VCaP (cell line): ENCODE measurements at regions not wholly inside any gene's neighbourhood (a gene's known extent, or its start where the extent isn't known, plus 50 kb on each side); places are given as distances from the start of the nearest gene placed in this dataset.

Experiments
- H3K27ac ChIP-seq: fragments of 450-650 bp; 2 replicates; pipeline ENCODE4 v1.5.1; 2017
- CTCF ChIP-seq: fragments of 450-650 bp; conservative IDR thresholded peaks from 2 replicates; pipeline ENCODE4 v1.5.1; 2017; ENCODE audit warnings: mild to moderate bottlenecking, moderate library complexity

- TF ChIP-seq CTCF, result no peak
- no peak overlapping the region for H3K27ac ChIP-seq
Measured at GRCh38 chr20:24767623-24768100, 181.4 kb upstream of the CST7 start.

GRCh38 chr20:24768201-24768636 is 180.8 kb upstream of the CST7 start:
- TF ChIP-seq CTCF, result no peak
- no peak overlapping the region for H3K27ac ChIP-seq

- H3K27ac ChIP-seq, result no peak overlapping the region
- no peak for TF ChIP-seq CTCF
Measured at GRCh38 chr20:24768713-24769601, 180.1 kb upstream of the CST7 start.

DNA sequence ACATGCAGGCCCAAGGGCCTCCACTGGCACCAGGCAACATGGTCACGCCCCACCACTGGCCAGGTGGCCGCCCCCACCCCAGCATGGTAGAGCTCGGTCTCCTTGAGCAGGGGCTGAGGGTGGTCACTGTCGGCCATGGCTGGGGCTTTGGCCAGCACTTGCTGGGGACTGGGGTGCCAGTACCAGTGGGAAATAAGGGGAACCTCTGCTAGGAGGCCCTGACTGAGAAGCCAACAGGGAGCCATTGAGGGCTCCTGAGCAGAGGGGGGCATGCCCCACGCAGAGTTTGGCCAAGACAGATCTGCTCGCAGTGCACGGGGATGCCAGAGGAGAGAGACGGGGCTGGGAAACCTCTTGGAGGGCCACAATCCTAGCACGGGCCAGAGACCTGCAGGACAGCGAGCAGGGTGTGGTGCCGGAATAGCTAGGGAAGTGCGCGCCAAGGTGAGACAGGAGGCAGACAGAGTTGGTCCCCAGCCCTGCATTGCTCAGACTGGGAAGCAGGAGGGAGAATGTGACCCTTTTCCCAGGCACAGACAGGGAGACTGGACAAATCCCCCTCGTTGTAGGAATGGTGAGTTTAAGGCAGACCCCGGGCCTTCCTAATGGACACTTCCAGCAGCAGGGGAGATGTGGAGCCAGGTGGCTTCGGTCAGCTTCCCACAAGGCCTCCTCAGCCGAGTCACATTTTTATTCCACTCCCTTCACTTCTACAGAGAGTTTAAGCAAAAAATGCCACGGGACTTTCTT is 179.0 kb upstream of the CST7 start:
- TF ChIP-seq CTCF, result no peak
- H3K27ac ChIP-seq, result no peak overlapping the region

GRCh38 chr20:24770628-24771541 is 178.2 kb upstream of the CST7 start:
- H3K27ac ChIP-seq, result no peak overlapping the region
- TF ChIP-seq CTCF, result no peak

DNA sequence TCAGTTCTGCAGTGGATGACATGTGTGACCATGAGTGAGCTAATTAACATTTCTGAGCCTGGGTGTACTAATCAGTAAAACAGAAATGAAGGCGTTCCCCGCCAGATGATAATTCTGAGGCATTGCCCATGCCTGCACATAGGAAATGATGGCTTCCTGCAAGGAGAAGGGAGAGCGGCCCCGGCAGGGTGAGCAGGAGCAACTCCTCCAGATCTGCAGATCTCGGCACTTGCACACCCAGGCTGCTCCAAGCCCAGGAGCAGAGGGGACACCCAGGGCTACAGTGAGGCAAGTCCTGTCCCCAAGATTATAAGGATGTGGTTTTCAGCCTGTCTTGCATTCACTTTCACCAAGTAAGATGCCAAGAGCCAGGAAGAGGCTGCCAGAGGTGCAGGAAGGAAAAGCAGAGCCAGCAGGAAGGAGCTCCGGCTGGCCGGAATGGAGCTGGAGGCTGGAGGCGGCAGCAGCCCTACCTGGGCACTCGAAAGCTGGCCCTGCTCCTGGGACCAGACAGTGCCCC is 177.5 kb upstream of the CST7 start:
- no peak overlapping the region for H3K27ac ChIP-seq
- TF ChIP-seq CTCF, result no peak
